Liver (tissue), 3 donors: ENCODE measurements at regions not wholly inside any gene's neighbourhood (a gene's known extent, or its start where the extent isn't known, plus 50 kb on each side); places are given as distances from the start of the nearest gene placed in this dataset.
"Not testable (repeated sequence)": the region's sequence is repeated elsewhere in the genome, so short reads cannot be mapped to it uniquely, and the experiment has no call there.

Experiments used
- ATF3 ChIP-seq: IDR thresholded peaks from 2 replicates; pipeline ENCODE4 v1.6.1; 2016; ENCODE audit warnings: antibody characterized with exemption
- CTCF ChIP-seq: fragments of 150-350 bp; IDR thresholded peaks from 2 replicates; pipeline ENCODE4 v1.5.1; 2017; ENCODE audit warnings: improper control_type of control experiment, low read depth, low read length; ENCODE audit not compliant: missing input control
- EGR1 ChIP-seq, 2 donors: IDR thresholded peaks; 2 replicates each; pipeline ENCODE4 v1.6.1; 2016 to 2018; ENCODE audit warnings: antibody characterized with exemption in 2 of 2, low read depth in 2 of 2
- FOXA1 ChIP-seq: IDR thresholded peaks from 2 replicates; pipeline ENCODE4 v1.6.1; 2016; ENCODE audit warnings: antibody characterized with exemption
- GABPA ChIP-seq, 2 donors: IDR thresholded peaks in 1 of 2; conservative IDR thresholded peaks in 1 of 2; 2 replicates each; pipeline ENCODE4 v1.6.1; 2016; ENCODE audit warnings: antibody characterized with exemption in 2 of 2, mild to moderate bottlenecking in 1 of 2, moderate library complexity in 1 of 2
- JUND ChIP-seq, 2 donors: IDR thresholded peaks; 2 replicates each; pipeline ENCODE4 v1.6.1; 2016; ENCODE audit warnings: antibody characterized with exemption in 2 of 2
- MAX ChIP-seq: IDR thresholded peaks from 2 replicates; pipeline ENCODE4 v1.6.1; 2016; ENCODE audit warnings: antibody characterized with exemption
- NR2F2 ChIP-seq: IDR thresholded peaks from 2 replicates; pipeline ENCODE4 v1.6.1; 2016; ENCODE audit warnings: antibody characterized with exemption
- RAD21 ChIP-seq, 2 donors: IDR thresholded peaks; 2 replicates each; pipeline ENCODE4 v1.6.1; 2016; ENCODE audit warnings: antibody characterized with exemption in 2 of 2, mild to moderate bottlenecking in 2 of 2
- REST ChIP-seq: IDR thresholded peaks from 2 replicates; pipeline ENCODE4 v1.6.1; 2016; ENCODE audit warnings: antibody characterized with exemption, mild to moderate bottlenecking
- RXRA ChIP-seq, 2 donors: IDR thresholded peaks; 2 replicates each; pipeline ENCODE4 v1.6.1; 2017 to 2018; ENCODE audit warnings: antibody characterized with exemption in 2 of 2, mild to moderate bottlenecking in 1 of 2
- SP1 ChIP-seq: IDR thresholded peaks from 2 replicates; pipeline ENCODE4 v1.6.1; 2018; ENCODE audit warnings: antibody characterized with exemption, mild to moderate bottlenecking
- TAF1 ChIP-seq: conservative IDR thresholded peaks from 2 replicates; pipeline ENCODE4 v1.6.1; 2016; ENCODE audit warnings: antibody characterized with exemption, mild to moderate bottlenecking
- YY1 ChIP-seq: IDR thresholded peaks from 2 replicates; pipeline ENCODE4 v1.6.1; 2016; ENCODE audit warnings: antibody characterized with exemption, mild to moderate bottlenecking
- donor health status: healthy.
- donor health status: healthy.

GRCh38 chr14:29023505-29023904 is 256.9 kb downstream of the FOXG1 start:
- not testable (repeated sequence) for TF ChIP-seq CTCF; JUND (IDR thresholded peaks at IDR 0.05); MAX; ATF3; RXRA (IDR thresholded peaks at IDR 0.05); SP1; REST; EGR1 (IDR thresholded peaks at IDR 0.05; ENCODE audit: low read depth in 2 of 2); YY1; RAD21 (IDR thresholded peaks at IDR 0.05); TAF1; GABPA (IDR thresholded peaks at IDR 0.05 in 1 of 2, conservative IDR thresholded peaks at IDR 0.05 in 1 of 2); FOXA1; NR2F2
